ENCODE measurements at regions not wholly inside any gene's neighbourhood (a gene's known extent, or its start where the extent isn't known, plus 50 kb on each side); places are given as distances from the start of the nearest gene placed in this dataset.

- Histone ChIP-seq H3K9me3 (ENCODE audit: low read depth) (no peaks in the 10 kb centered on the region), H3F3A (ENCODE audit: insufficient read depth) (no peaks in the 10 kb centered on the region), H3K4me2 (ENCODE audit: unreplicated experiment) (no peak overlapping the region), H3K4me1 (ENCODE audit: insufficient read depth) (no peaks in the 10 kb centered on the region; the same call in 1 of the 2 replicates), H2AFZ (peak overlapping the region; percentile 55), H3K36me3 (ENCODE audit: low read depth) (no peaks in the 10 kb centered on the region), H4K20me1 (ENCODE audit: insufficient read depth) (no peaks in the 10 kb centered on the region), H3K9me2 (ENCODE audit: insufficient read depth) (no peaks in the 10 kb centered on the region), H3K4me3 (no peak overlapping the region), H3K9ac (no peak overlapping the region), H3K27ac (no peak overlapping the region), H3K27me3 (replicated peaks; ENCODE audit: insufficient read depth) (no peaks in the 10 kb centered on the region), H3K79me2 (ENCODE audit: insufficient read depth) (no peaks in the 10 kb centered on the region)
- TF ChIP-seq EZH2 (IDR thresholded peaks at IDR 0.05; ENCODE audit: insufficient read depth, poor library complexity, severe bottlenecking) (no peak), EZH2phosphoT487 (IDR thresholded peaks at IDR 0.05; ENCODE audit: insufficient read depth, low read depth) (no peak)
- peak; percentile 38 for DNase-seq
- 61 to 72% methylated on average over 4 to 5 of the region's 5 CpGs for WGBS, 2 experiments (ENCODE audit: low coverage in 1 of 2, low lambda C conversion rate in 2 of 2, missing lambda C conversion rate in 2 of 2)
- in situ Hi-C loops (cut with MboI) = no loop called here
Measured at GRCh38 chr12:19058235-19059021, 71.1 kb upstream of the PLEKHA5 start.

- H3K4me3 ChIP-seq = no peak overlapping the region
- H2AFZ ChIP-seq = no peak overlapping the region
- H3K27me3 ChIP-seq (replicated peaks; ENCODE audit: insufficient read depth) = no peaks in the 10 kb centered on the region
- H3K4me1 ChIP-seq (ENCODE audit: insufficient read depth) = no peaks in the 10 kb centered on the region
- H3K4me2 ChIP-seq (ENCODE audit: unreplicated experiment) = no peak overlapping the region
- 37 to 45% methylated on average over 2 of the region's 2 CpGs for WGBS, 2 experiments (ENCODE audit: low coverage in 1 of 2, low lambda C conversion rate in 2 of 2, missing lambda C conversion rate in 2 of 2)
- H3K27ac ChIP-seq = no peak overlapping the region
- H3K36me3 ChIP-seq (ENCODE audit: low read depth) = no peaks in the 10 kb centered on the region
- in situ Hi-C loops (cut with MboI) = no loop called here
- H3K79me2 ChIP-seq (ENCODE audit: insufficient read depth) = no peaks in the 10 kb centered on the region
- no peak for TF ChIP-seq EZH2 (IDR thresholded peaks at IDR 0.05; ENCODE audit: insufficient read depth, poor library complexity, severe bottlenecking)
- TF ChIP-seq EZH2phosphoT487 (IDR thresholded peaks at IDR 0.05; ENCODE audit: insufficient read depth, low read depth) = no peak
- no peak overlapping the region for H3K9ac ChIP-seq
- H3K9me2 ChIP-seq (ENCODE audit: insufficient read depth) = no peaks in the 10 kb centered on the region; the same call in none of the 2 replicates
- H4K20me1 ChIP-seq (ENCODE audit: insufficient read depth) = no peaks in the 10 kb centered on the region
- H3F3A ChIP-seq (ENCODE audit: insufficient read depth) = no peaks in the 10 kb centered on the region
- DNase-seq = no peak
- H3K9me3 ChIP-seq (ENCODE audit: low read depth) = no peaks in the 10 kb centered on the region
Measured at GRCh38 chr12:19064713-19065112, 64.8 kb upstream of the PLEKHA5 start.

GRCh38 chr12:19065223-19065622 lies 64.3 kb upstream of the PLEKHA5 start:
- TF ChIP-seq EZH2phosphoT487 (IDR thresholded peaks at IDR 0.05; ENCODE audit: insufficient read depth, low read depth) = no peak
- H3K4me3 ChIP-seq = no peak overlapping the region
- no peaks in the 10 kb centered on the region; the same call in none of the 2 replicates for H3K9me2 ChIP-seq (ENCODE audit: insufficient read depth)
- no peaks in the 10 kb centered on the region for H3F3A ChIP-seq (ENCODE audit: insufficient read depth)
- no peaks in the 10 kb centered on the region for H3K36me3 ChIP-seq (ENCODE audit: low read depth)
- no peak overlapping the region for H2AFZ ChIP-seq
- H3K27ac ChIP-seq = no peak overlapping the region
- H3K9ac ChIP-seq = no peak overlapping the region
- no peaks in the 10 kb centered on the region for H3K79me2 ChIP-seq (ENCODE audit: insufficient read depth)
- in situ Hi-C loops (cut with MboI) = no loop called here
- 91 to 95% methylated on average over 2 of the region's 2 CpGs for WGBS, 2 experiments (ENCODE audit: low coverage in 1 of 2, low lambda C conversion rate in 2 of 2, missing lambda C conversion rate in 2 of 2)
- no peak for DNase-seq
- no peaks in the 10 kb centered on the region for H3K9me3 ChIP-seq (ENCODE audit: low read depth)
- no peaks in the 10 kb centered on the region for H4K20me1 ChIP-seq (ENCODE audit: insufficient read depth)
- H3K27me3 ChIP-seq (replicated peaks; ENCODE audit: insufficient read depth) = no peaks in the 10 kb centered on the region
- no peaks in the 10 kb centered on the region for H3K4me1 ChIP-seq (ENCODE audit: insufficient read depth)
- H3K4me2 ChIP-seq (ENCODE audit: unreplicated experiment) = no peak overlapping the region

- Histone ChIP-seq H3K4me3 (no peak overlapping the region), H3K4me1 (ENCODE audit: insufficient read depth) (no peaks in the 10 kb centered on the region), H3K9me3 (ENCODE audit: low read depth) (no peaks in the 10 kb centered on the region), H3K36me3 (ENCODE audit: low read depth) (no peaks in the 10 kb centered on the region), H3K79me2 (ENCODE audit: insufficient read depth) (no peaks in the 10 kb centered on the region), H3F3A (ENCODE audit: insufficient read depth) (no peaks in the 10 kb centered on the region), H3K27ac (no peak overlapping the region), H2AFZ (no peak overlapping the region), H3K9ac (no peak overlapping the region), H4K20me1 (ENCODE audit: insufficient read depth) (no peaks in the 10 kb centered on the region), H3K4me2 (ENCODE audit: unreplicated experiment) (no peak overlapping the region), H3K27me3 (replicated peaks; ENCODE audit: insufficient read depth) (no peaks in the 10 kb centered on the region), H3K9me2 (ENCODE audit: insufficient read depth) (no peaks in the 10 kb centered on the region; the same call in none of the 2 replicates)
- WGBS, 2 experiments (ENCODE audit: low coverage in 1 of 2, low lambda C conversion rate in 2 of 2, missing lambda C conversion rate in 2 of 2) = 75 to 81% methylated on average over 1 of the region's 1 CpG
- in situ Hi-C loops (cut with MboI) = no loop called here
- TF ChIP-seq EZH2phosphoT487 (IDR thresholded peaks at IDR 0.05; ENCODE audit: insufficient read depth, low read depth) (no peak), EZH2 (IDR thresholded peaks at IDR 0.05; ENCODE audit: insufficient read depth, poor library complexity, severe bottlenecking) (no peak)
- no peak for DNase-seq
Measured at GRCh38 chr12:19065871-19066270, 63.7 kb upstream of the PLEKHA5 start.
